ENCODE measurements at regions not wholly inside any gene's neighbourhood (a gene's known extent, or its start where the extent isn't known, plus 50 kb on each side); places are given as distances from the start of the nearest gene placed in this dataset.

GRCh38 chr16:27625050-27625697, 75.2 kb downstream of the KATNIP start (continued):
- TF ChIP-seq HNF1A (IDR thresholded peaks at IDR 0.05; ENCODE audit: low read depth) (no peak), HNF1A (CRISPR knock-in tag; IDR thresholded peaks at IDR 0.05; ENCODE audit: borderline replicate concordance) (0 out of 2 replicates have a peak, but pooled peaks have one; percentile 18), ZNF292 (CRISPR knock-in tag; IDR thresholded peaks at IDR 0.05; ENCODE audit: borderline replicate concordance, low read depth) (no peak), KMT2B (CRISPR knock-in tag; IDR thresholded peaks at IDR 0.05) (no peak), TSC22D2 (CRISPR knock-in tag; IDR thresholded peaks at IDR 0.05; ENCODE audit: borderline replicate concordance) (no peak), SRF (IDR thresholded peaks at IDR 0.05; ENCODE audit: low read depth, low read length) (no peak), TFE3 (CRISPR knock-in tag; IDR thresholded peaks at IDR 0.05) (no peak), NONO (IDR thresholded peaks at IDR 0.05) (no peak), NONO (CRISPR knock-in tag; conservative IDR thresholded peaks at IDR 0.05) (no peak), MXD1 (CRISPR knock-in tag; IDR thresholded peaks at IDR 0.05) (no peak), LCORL (IDR thresholded peaks at IDR 0.05) (no peak), LCORL (CRISPR knock-in tag; IDR thresholded peaks at IDR 0.05) (no peak), ZNF670 (CRISPR knock-in tag; IDR thresholded peaks at IDR 0.05; ENCODE audit: borderline replicate concordance) (0 out of 2 replicates have a peak, but pooled peaks have one; percentile 30), EP300 (IDR thresholded peaks at IDR 0.05; ENCODE audit: low read depth in 2 of 2, low read length in 2 of 2) (peak; percentile 56 to 93; a peak in 3 of 4 replicates), EP300 (CRISPR knock-in tag; IDR thresholded peaks at IDR 0.05; ENCODE audit: borderline replicate concordance) (no peak), ZNF232 (CRISPR knock-in tag; IDR thresholded peaks at IDR 0.05; ENCODE audit: borderline replicate concordance) (no peak), DR1 (CRISPR knock-in tag; IDR thresholded peaks at IDR 0.05) (no peak), RFX5 (IDR thresholded peaks at IDR 0.05; ENCODE audit: low read depth, low read length) (peak; percentile 84), SRY (CRISPR knock-in tag; IDR thresholded peaks at IDR 0.05) (no peak), ZNF101 (CRISPR knock-in tag; IDR thresholded peaks at IDR 0.05; ENCODE audit: borderline replicate concordance, low read depth) (no peak)

Measured in HepG2 (cell line).